ENCODE measurements at regions not wholly inside any gene's neighbourhood (a gene's known extent, or its start where the extent isn't known, plus 50 kb on each side); places are given as distances from the start of the nearest gene placed in this dataset.

DNA sequence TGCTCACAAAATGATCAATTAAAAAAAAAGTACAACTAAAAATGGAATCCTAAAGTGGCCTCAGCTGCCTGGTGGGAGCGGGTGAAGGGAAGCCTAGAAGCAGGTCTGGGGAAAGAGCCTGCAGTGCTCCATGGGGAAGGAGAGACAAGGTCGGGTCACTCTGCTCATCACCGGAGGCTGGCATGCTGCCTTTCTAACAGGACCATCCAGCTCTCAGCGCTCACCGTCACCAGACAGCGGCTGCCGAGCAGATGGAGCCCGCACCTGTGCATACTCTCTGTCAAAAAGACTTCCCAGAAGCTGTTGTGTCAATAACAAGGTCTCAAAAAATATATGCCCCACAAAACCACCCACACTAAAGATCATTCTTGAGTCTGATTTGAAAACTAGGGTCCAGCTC is 112.8 kb downstream of the BAMBI start:
- Histone ChIP-seq H3K9ac (ENCODE audit: low read length) (no peak overlapping the region), H3K9me3 (ENCODE audit: control insufficient read depth in 1 of 2, insufficient read depth in 1 of 2, low read depth in 1 of 2, low read length in 2 of 2) (no peaks in the 10 kb centered on the region), H3K4me3 (replicated peaks in 1 of 2; ENCODE audit: low read depth in 1 of 2, low read length in 2 of 2) (no peak overlapping the region), H4K20me1 (ENCODE audit: insufficient read depth) (no peaks in the 10 kb centered on the region), H3K36me3 (ENCODE audit: control insufficient read depth in 1 of 2, insufficient read depth in 2 of 2, low read length in 2 of 2) (no peaks in the 10 kb centered on the region), H3K27me3 (ENCODE audit: insufficient read depth, low read length) (peaks cover 8% of the 10 kb centered on the region; the same call in 1 of the 2 replicates), H3K4me1 (ENCODE audit: control insufficient read depth in 1 of 2, insufficient read depth in 2 of 2, low read length in 2 of 2) (no peaks in the 10 kb centered on the region), H3K4me2 (ENCODE audit: low read length) (no peak overlapping the region), H3K79me2 (ENCODE audit: insufficient read depth, low read length) (no peaks in the 10 kb centered on the region), H2AFZ (ENCODE audit: low read depth, low read length, poor library complexity, severe bottlenecking) (no peak overlapping the region), H3K27ac (ENCODE audit: low read depth, low read length) (no peak overlapping the region), H3K9me2 (ENCODE audit: insufficient read depth) (no peaks in the 10 kb centered on the region)
- ATAC-seq (no peak), DNase-seq (ENCODE audit: low read depth, low spot score) (no peak)
- CTCF ChIA-PET, result no interaction called here
- BruUV-seq (replicated peaks), result no TSS peak
- POLR2A ChIA-PET, result no interaction called here
- RAD21 ChIA-PET (ENCODE audit: low non-redundant PET in 1 of 2, low total read pairs in 2 of 2, uncharacterized antibody in 2 of 2, unreplicated experiment in 2 of 2), result no interaction called here
- intact Hi-C loops (cut with micrococcal nuclease), result no loop called here
- TF ChIP-seq CEBPB (IDR thresholded peaks at IDR 0.05; ENCODE audit: low read depth) (no peak), RAD21 (IDR thresholded peaks at IDR 0.05; ENCODE audit: low read depth) (no peak), JUND (IDR thresholded peaks at IDR 0.05) (no peak), CBX3 (IDR thresholded peaks at IDR 0.05; ENCODE audit: low read depth) (no peak), FOSL1 (IDR thresholded peaks at IDR 0.05; ENCODE audit: low read depth) (no peak), POLR2AphosphoS5 (IDR thresholded peaks at IDR 0.05; ENCODE audit: low read depth, low read length) (no peak), SP1 (IDR thresholded peaks at IDR 0.05; ENCODE audit: low read depth) (no peak), EGR1 (IDR thresholded peaks at IDR 0.05; ENCODE audit: low read depth) (no peak), TCF7L2 (IDR thresholded peaks at IDR 0.05; ENCODE audit: borderline replicate concordance, extremely low read depth, insufficient read depth, insufficient read length) (no peak), SRF (IDR thresholded peaks at IDR 0.05; ENCODE audit: low read depth) (no peak), SIN3A (IDR thresholded peaks at IDR 0.05; ENCODE audit: low read depth) (no peak)
- TF ChIP-seq, protein P1, sequence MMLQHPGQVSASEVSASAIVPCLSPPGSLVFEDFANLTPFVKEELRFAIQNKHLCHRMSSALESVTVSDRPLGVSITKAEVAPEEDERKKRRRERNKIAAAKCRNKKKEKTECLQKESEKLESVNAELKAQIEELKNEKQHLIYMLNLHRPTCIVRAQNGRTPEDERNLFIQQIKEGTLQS (IDR thresholded peaks at IDR 0.05), result no peak
- TF ChIP-seq, protein P2, sequence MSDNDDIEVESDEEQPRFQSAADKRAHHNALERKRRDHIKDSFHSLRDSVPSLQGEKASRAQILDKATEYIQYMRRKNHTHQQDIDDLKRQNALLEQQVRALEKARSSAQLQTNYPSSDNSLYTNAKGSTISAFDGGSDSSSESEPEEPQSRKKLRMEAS (IDR thresholded peaks at IDR 0.05), result no peak
- TF ChIP-seq, protein P3, sequence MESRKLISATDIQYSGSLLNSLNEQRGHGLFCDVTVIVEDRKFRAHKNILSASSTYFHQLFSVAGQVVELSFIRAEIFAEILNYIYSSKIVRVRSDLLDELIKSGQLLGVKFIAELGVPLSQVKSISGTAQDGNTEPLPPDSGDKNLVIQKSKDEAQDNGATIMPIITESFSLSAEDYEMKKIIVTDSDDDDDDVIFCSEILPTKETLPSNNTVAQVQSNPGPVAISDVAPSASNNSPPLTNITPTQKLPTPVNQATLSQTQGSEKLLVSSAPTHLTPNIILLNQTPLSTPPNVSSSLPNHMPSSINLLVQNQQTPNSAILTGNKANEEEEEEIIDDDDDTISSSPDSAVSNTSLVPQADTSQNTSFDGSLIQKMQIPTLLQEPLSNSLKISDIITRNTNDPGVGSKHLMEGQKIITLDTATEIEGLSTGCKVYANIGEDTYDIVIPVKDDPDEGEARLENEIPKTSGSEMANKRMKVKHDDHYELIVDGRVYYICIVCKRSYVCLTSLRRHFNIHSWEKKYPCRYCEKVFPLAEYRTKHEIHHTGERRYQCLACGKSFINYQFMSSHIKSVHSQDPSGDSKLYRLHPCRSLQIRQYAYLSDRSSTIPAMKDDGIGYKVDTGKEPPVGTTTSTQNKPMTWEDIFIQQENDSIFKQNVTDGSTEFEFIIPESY (IDR thresholded peaks at IDR 0.05; ENCODE audit: extremely low read depth, insufficient replicate concordance, low read length), result no peak
- TF ChIP-seq, protein P4, sequence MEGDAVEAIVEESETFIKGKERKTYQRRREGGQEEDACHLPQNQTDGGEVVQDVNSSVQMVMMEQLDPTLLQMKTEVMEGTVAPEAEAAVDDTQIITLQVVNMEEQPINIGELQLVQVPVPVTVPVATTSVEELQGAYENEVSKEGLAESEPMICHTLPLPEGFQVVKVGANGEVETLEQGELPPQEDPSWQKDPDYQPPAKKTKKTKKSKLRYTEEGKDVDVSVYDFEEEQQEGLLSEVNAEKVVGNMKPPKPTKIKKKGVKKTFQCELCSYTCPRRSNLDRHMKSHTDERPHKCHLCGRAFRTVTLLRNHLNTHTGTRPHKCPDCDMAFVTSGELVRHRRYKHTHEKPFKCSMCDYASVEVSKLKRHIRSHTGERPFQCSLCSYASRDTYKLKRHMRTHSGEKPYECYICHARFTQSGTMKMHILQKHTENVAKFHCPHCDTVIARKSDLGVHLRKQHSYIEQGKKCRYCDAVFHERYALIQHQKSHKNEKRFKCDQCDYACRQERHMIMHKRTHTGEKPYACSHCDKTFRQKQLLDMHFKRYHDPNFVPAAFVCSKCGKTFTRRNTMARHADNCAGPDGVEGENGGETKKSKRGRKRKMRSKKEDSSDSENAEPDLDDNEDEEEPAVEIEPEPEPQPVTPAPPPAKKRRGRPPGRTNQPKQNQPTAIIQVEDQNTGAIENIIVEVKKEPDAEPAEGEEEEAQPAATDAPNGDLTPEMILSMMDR (IDR thresholded peaks at IDR 0.05 in 2 of 3, conservative IDR thresholded peaks at IDR 0.05 in 1 of 3; ENCODE audit: borderline replicate concordance in 1 of 3, insufficient read depth in 1 of 3, low read depth in 2 of 3, low read length in 2 of 3), result no peak

Data from HCT116 (cell line).